IMR-90 (cell line): ENCODE measurements at regions not wholly inside any gene's neighbourhood (a gene's known extent, or its start where the extent isn't known, plus 50 kb on each side); places are given as distances from the start of the nearest gene placed in this dataset.
A peak's percentile ranks its signal among the peaks of the same experiment; 100 is the strongest.

Experiments
- ATAC-seq: fragments of 200-7000 bp; cut with Tn5 transposase; 2 replicates; pipeline ENCODE4 v1.9.1; 2020; ENCODE audit warnings: low read depth, mild to moderate bottlenecking, moderate library complexity
- BruUV-seq: library from RNA; stranded (reverse); fragments of 400-500 nt; replicated peaks from 2 replicates; lab custom pipeline; 2021; lab: Mats Ljungman, UMichigan
- CTCF ChIA-PET: fragments of 300-600 bp; formaldehyde crosslinking; extraction: SDS; loops from one replicate; lab custom pipeline; 2021; ENCODE audit warnings: antibody characterized with exemption; lab: Yijun Ruan, JAX
- POLR2A ChIA-PET: fragments of 300-600 bp; sonication (Branson Sonifier 250); formaldehyde crosslinking; loops from one replicate; lab custom pipeline; 2022; ENCODE audit warnings: antibody characterized with exemption; ENCODE audit not compliant: unreplicated experiment; lab: Charles Lee
- DNase-seq: peaks from one replicate; pipeline ENCODE4 v3.0.0; 2013
- H2AFZ ChIP-seq: replicated peaks from 2 replicates; pipeline ENCODE3; 2013; ENCODE audit warnings: low read length, mild to moderate bottlenecking; ENCODE audit not compliant: poor library complexity
- H2AK5ac ChIP-seq: 2 replicates; pipeline ENCODE4 v1.6.1; 2013; ENCODE audit warnings: low read depth, low read length, inconsistent platforms
- H2AK9ac ChIP-seq: replicated peaks from 2 replicates; pipeline ENCODE3; 2013; ENCODE audit warnings: mild to moderate bottlenecking, low read depth, low read length, moderate library complexity; ENCODE audit not compliant: poor library complexity
- H2BK120ac ChIP-seq: 2 replicates; pipeline ENCODE4 v1.6.1; 2013; ENCODE audit warnings: low read depth, low read length, inconsistent platforms
- H2BK15ac ChIP-seq: 3 replicates; pipeline ENCODE4 v1.6.1; 2013; ENCODE audit warnings: low read depth, low read length, inconsistent platforms
- H2BK20ac ChIP-seq: 2 replicates; pipeline ENCODE4 v1.6.1; 2013; ENCODE audit warnings: low read depth, mild to moderate bottlenecking, inconsistent platforms, low read length, moderate library complexity
- H2BK5ac ChIP-seq: 2 replicates; pipeline ENCODE4 v1.6.1; 2013; ENCODE audit warnings: mild to moderate bottlenecking, low read depth, low read length, inconsistent platforms; ENCODE audit not compliant: poor library complexity, severe bottlenecking
- H3K14ac ChIP-seq: replicated peaks from 2 replicates; pipeline ENCODE4 v1.6.1; 2013; ENCODE audit warnings: low read depth, low read length, inconsistent platforms
- H3K18ac ChIP-seq: 2 replicates; pipeline ENCODE4 v1.6.1; 2013; ENCODE audit warnings: low read depth, low read length, control low read depth
- H3K23ac ChIP-seq: 2 replicates; pipeline ENCODE4 v1.6.1; 2013; ENCODE audit warnings: low read depth, low read length, inconsistent platforms
- H3K27ac ChIP-seq: 2 replicates; pipeline ENCODE4 v1.5.1; 2013; ENCODE audit warnings: mild to moderate bottlenecking, control low read depth, low read length; ENCODE audit not compliant: insufficient read depth
- H3K27me3 ChIP-seq: 2 replicates; pipeline ENCODE4 v1.6.1; 2013; ENCODE audit warnings: low read length; ENCODE audit not compliant: control insufficient read depth, insufficient read depth
- H3K36me3 ChIP-seq: 2 replicates; pipeline ENCODE4 v1.6.1; 2013; ENCODE audit warnings: low read length, mixed read lengths; ENCODE audit not compliant: control insufficient read depth, insufficient read depth
- H3K4ac ChIP-seq: 2 replicates; pipeline ENCODE4 v1.6.1; 2013; ENCODE audit warnings: low read depth, low read length, inconsistent platforms
- H3K4me1 ChIP-seq: 2 replicates; pipeline ENCODE4 v1.6.1; 2013; ENCODE audit warnings: low read length, mixed read lengths; ENCODE audit not compliant: control insufficient read depth, insufficient read depth
- H3K4me2 ChIP-seq: 2 replicates; pipeline ENCODE4 v1.6.1; 2013; ENCODE audit warnings: low read depth, mild to moderate bottlenecking, control low read depth, low read length, moderate library complexity
- H3K4me3 ChIP-seq: 2 replicates; pipeline ENCODE4 v1.5.1; 2013; ENCODE audit warnings: low read depth, mild to moderate bottlenecking, control low read depth, low read length, moderate library complexity; ENCODE audit not compliant: insufficient read depth
- H3K56ac ChIP-seq: 2 replicates; pipeline ENCODE4 v1.6.1; 2013; ENCODE audit warnings: low read length, inconsistent platforms; ENCODE audit not compliant: insufficient read depth; ENCODE audit errors: extremely low read depth
- H3K79me1 ChIP-seq, 2 experiments: 2 replicates each; pipeline ENCODE4 v1.6.1; 2013; ENCODE audit warnings: low read length in 2 of 2, inconsistent platforms in 1 of 2, low read depth in 1 of 2
- H3K9ac ChIP-seq: 2 replicates; pipeline ENCODE4 v1.6.1; 2013; ENCODE audit warnings: low read depth, low read length, control low read depth
- H3K9me1 ChIP-seq: 2 replicates; pipeline ENCODE4 v1.6.1; 2013; ENCODE audit warnings: low read length, inconsistent platforms; ENCODE audit not compliant: insufficient read depth
- H3K9me3 ChIP-seq: 2 replicates; pipeline ENCODE4 v1.6.1; 2013; ENCODE audit warnings: low read length; ENCODE audit not compliant: control insufficient read depth, insufficient read depth
- H4K20me1 ChIP-seq: 2 replicates; pipeline ENCODE4 v1.6.1; 2013; ENCODE audit warnings: low read length, inconsistent platforms; ENCODE audit not compliant: insufficient read depth
- H4K5ac ChIP-seq: 2 replicates; pipeline ENCODE4 v1.6.1; 2013; ENCODE audit warnings: mild to moderate bottlenecking, low read depth, low read length, control low read depth
- H4K8ac ChIP-seq, 2 experiments: 2 replicates each; pipeline ENCODE4 v1.6.1; 2013; ENCODE audit warnings: low read depth in 2 of 2, low read length in 2 of 2, control low read depth in 1 of 2, inconsistent platforms in 1 of 2
- H4K91ac ChIP-seq: 2 replicates; pipeline ENCODE4 v1.6.1; 2013; ENCODE audit warnings: low read depth, low read length, inconsistent platforms; ENCODE audit not compliant: insufficient read depth
- CEBPB ChIP-seq: IDR thresholded peaks from 2 replicates; pipeline ENCODE4 v1.6.1; 2012; ENCODE audit warnings: low read depth, low read length, improper control_type of control experiment
- NFE2L2 ChIP-seq: fragments of 150-350 bp; IDR thresholded peaks from 2 replicates; pipeline ENCODE4 v1.6.1; 2016; ENCODE audit warnings: low read depth, mild to moderate bottlenecking, low read length
- POLR2A ChIP-seq: IDR thresholded peaks from 2 replicates; pipeline ENCODE4 v1.6.1; 2012; ENCODE audit warnings: mild to moderate bottlenecking, low read depth, low read length
- RFX5 ChIP-seq: IDR thresholded peaks from 2 replicates; pipeline ENCODE4 v1.8.0; 2012; ENCODE audit warnings: low read depth, mild to moderate bottlenecking, low read length, moderate library complexity
- SMC3 ChIP-seq: fragments of 150-350 bp; IDR thresholded peaks from 2 replicates; pipeline ENCODE4 v1.6.1; 2016; ENCODE audit warnings: low read depth, mild to moderate bottlenecking, antibody characterized with exemption, low read length, moderate library complexity
- WGBS, 2 experiments: methylation state at CpG; one replicate each; pipeline versions ENCODE4 v1.1.5 to v1.1.7; 2013; ENCODE audit warnings: missing lambda C conversion rate in 2 of 2; ENCODE audit not compliant: insufficient read length in 1 of 2; ENCODE audit errors: extremely low coverage in 2 of 2; 5-methylcytosine and 5-hydroxymethylcytosine counted together
- dilution Hi-C: fragments of 300-500 bp; cut with HindIII; formaldehyde crosslinking; loops from one replicate; pipeline ENCODE4 v1.14.3; 2018; ENCODE audit warnings: low sequenced_read_pairs; ENCODE audit not compliant: unreplicated experiment
- in situ Hi-C: fragments of 300-500 bp; cut with MboI; formaldehyde crosslinking; loops from 3 replicates; pipeline ENCODE4 v1.14.3; 2019; ENCODE audit warnings: low sequenced_read_pairs, inconsistent platforms, mixed read lengths
- intact Hi-C: fragments of 100-400 bp; cut with micrococcal nuclease; formaldehyde crosslinking; loops from 2 replicates; pipeline ENCODE4 v1.10.0; 2022

DNA sequence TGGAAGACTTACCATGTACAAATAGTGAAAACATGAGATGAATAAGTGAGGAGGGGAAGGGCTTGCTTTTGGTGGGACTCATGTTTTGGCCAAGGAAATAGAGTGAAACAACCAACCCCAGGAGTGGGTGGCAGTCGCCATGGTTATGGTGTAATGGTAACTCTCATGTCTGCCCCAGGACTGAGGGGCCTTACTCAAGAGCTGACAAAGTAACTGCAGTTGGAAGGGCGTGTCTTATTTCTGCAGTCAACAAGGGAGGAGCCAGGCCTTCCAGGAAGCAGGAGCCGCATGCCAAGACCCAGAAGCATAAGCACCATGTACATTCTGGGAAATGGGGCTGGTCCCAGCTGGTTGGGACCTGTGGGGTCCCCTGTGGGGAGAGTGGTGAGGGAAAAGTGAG lies 108.5 kb downstream of the UNC5CL start:
- peak overlapping the region; percentile 44; the same call in 1 of the 2 replicates for H3K14ac ChIP-seq
- POLR2A ChIA-PET: no interaction called here
- peaks cover 0 to 3% of the 10 kb centered on the region in 2 experiments; a peak in 1 of 4 replicates for H3K79me1 ChIP-seq
- no peak overlapping the region for H2AK9ac ChIP-seq
- H2BK15ac ChIP-seq: no peak overlapping the region; the same call in 2 of the 3 replicates
- H2AFZ ChIP-seq: peak overlapping the region; percentile 69
- H3K9ac ChIP-seq: no peak overlapping the region
- H3K4me1 ChIP-seq: peaks cover 11% of the 10 kb centered on the region; the same call in 1 of the 2 replicates
- H3K27me3 ChIP-seq: peaks cover 4% of the 10 kb centered on the region
- H3K36me3 ChIP-seq: no peaks in the 10 kb centered on the region
- DNase-seq (peak; percentile 20), ATAC-seq (no peak)
- dilution Hi-C loops (no loop called here), in situ Hi-C loops (no loop called here), intact Hi-C loops (no loop called here)
- H3K23ac ChIP-seq: no peak overlapping the region
- H3K27ac ChIP-seq: no peak overlapping the region
- H4K8ac ChIP-seq: peak overlapping the region; percentile 3 to 56; a peak in 2 of 4 replicates
- CTCF ChIA-PET: no interaction called here
- peak overlapping the region; percentile 25; the same call in 1 of the 2 replicates for H2AK5ac ChIP-seq
- no TSS peak for BruUV-seq
- WGBS, 2 experiments: no CpG with 5 or more reads among the region's 3 CpGs
- H4K20me1 ChIP-seq: no peaks in the 10 kb centered on the region
- no peak overlapping the region for H2BK5ac ChIP-seq
- H3K9me1 ChIP-seq: peaks cover 11% of the 10 kb centered on the region
- H3K4me3 ChIP-seq: no peak overlapping the region
- peak overlapping the region; percentile 54 for H2BK20ac ChIP-seq
- no peaks in the 10 kb centered on the region for H3K9me3 ChIP-seq
- peak overlapping the region; percentile 51 for H3K4ac ChIP-seq
- H3K4me2 ChIP-seq: no peak overlapping the region
- H4K5ac ChIP-seq: no peak overlapping the region; the same call in 1 of the 2 replicates
- H3K56ac ChIP-seq: no peak overlapping the region
- TF ChIP-seq RFX5 (no peak), NFE2L2 (no peak), CEBPB (no peak), SMC3 (no peak), POLR2A (no peak)
- H2BK120ac ChIP-seq: peak overlapping the region; percentile 54
- peak overlapping the region; percentile 32; the same call in 1 of the 2 replicates for H4K91ac ChIP-seq
- H3K18ac ChIP-seq: peak overlapping the region; percentile 39; the same call in 1 of the 2 replicates
